IMR-90 (cell line): ENCODE measurements at regions not wholly inside any gene's neighbourhood (a gene's known extent, or its start where the extent isn't known, plus 50 kb on each side); places are given as distances from the start of the nearest gene placed in this dataset.

ENCODE experiments used
- ATAC-seq: fragments of 200-7000 bp; cut with Tn5 transposase; 2 replicates; pipeline ENCODE4 v1.9.1; 2020; ENCODE audit warnings: low read depth, mild to moderate bottlenecking, moderate library complexity
- BruUV-seq: library from RNA; stranded (reverse); fragments of 400-500 nt; replicated peaks from 2 replicates; lab custom pipeline; 2021; lab: Mats Ljungman, UMichigan
- CTCF ChIA-PET: fragments of 300-600 bp; formaldehyde crosslinking; extraction: SDS; loops from one replicate; lab custom pipeline; 2021; ENCODE audit warnings: antibody characterized with exemption; lab: Yijun Ruan, JAX
- POLR2A ChIA-PET: fragments of 300-600 bp; sonication (Branson Sonifier 250); formaldehyde crosslinking; loops from one replicate; lab custom pipeline; 2022; ENCODE audit warnings: antibody characterized with exemption; ENCODE audit not compliant: unreplicated experiment; lab: Charles Lee
- DNase-seq: peaks from one replicate; pipeline ENCODE4 v3.0.0; 2013
- H2AFZ ChIP-seq: replicated peaks from 2 replicates; pipeline ENCODE3; 2013; ENCODE audit warnings: low read length, mild to moderate bottlenecking; ENCODE audit not compliant: poor library complexity
- H2AK5ac ChIP-seq: 2 replicates; pipeline ENCODE4 v1.6.1; 2013; ENCODE audit warnings: low read depth, low read length, inconsistent platforms
- H2AK9ac ChIP-seq: replicated peaks from 2 replicates; pipeline ENCODE3; 2013; ENCODE audit warnings: mild to moderate bottlenecking, low read depth, low read length, moderate library complexity; ENCODE audit not compliant: poor library complexity
- H2BK120ac ChIP-seq: 2 replicates; pipeline ENCODE4 v1.6.1; 2013; ENCODE audit warnings: low read depth, low read length, inconsistent platforms
- H2BK15ac ChIP-seq: 3 replicates; pipeline ENCODE4 v1.6.1; 2013; ENCODE audit warnings: low read depth, low read length, inconsistent platforms
- H2BK20ac ChIP-seq: 2 replicates; pipeline ENCODE4 v1.6.1; 2013; ENCODE audit warnings: low read depth, mild to moderate bottlenecking, inconsistent platforms, low read length, moderate library complexity
- H2BK5ac ChIP-seq: 2 replicates; pipeline ENCODE4 v1.6.1; 2013; ENCODE audit warnings: mild to moderate bottlenecking, low read depth, low read length, inconsistent platforms; ENCODE audit not compliant: poor library complexity, severe bottlenecking
- H3K14ac ChIP-seq: replicated peaks from 2 replicates; pipeline ENCODE4 v1.6.1; 2013; ENCODE audit warnings: low read depth, low read length, inconsistent platforms
- H3K18ac ChIP-seq: 2 replicates; pipeline ENCODE4 v1.6.1; 2013; ENCODE audit warnings: low read depth, low read length, control low read depth
- H3K23ac ChIP-seq: 2 replicates; pipeline ENCODE4 v1.6.1; 2013; ENCODE audit warnings: low read depth, low read length, inconsistent platforms
- H3K27ac ChIP-seq: 2 replicates; pipeline ENCODE4 v1.5.1; 2013; ENCODE audit warnings: mild to moderate bottlenecking, control low read depth, low read length; ENCODE audit not compliant: insufficient read depth
- H3K27me3 ChIP-seq: 2 replicates; pipeline ENCODE4 v1.6.1; 2013; ENCODE audit warnings: low read length; ENCODE audit not compliant: control insufficient read depth, insufficient read depth
- H3K36me3 ChIP-seq: 2 replicates; pipeline ENCODE4 v1.6.1; 2013; ENCODE audit warnings: low read length, mixed read lengths; ENCODE audit not compliant: control insufficient read depth, insufficient read depth
- H3K4ac ChIP-seq: 2 replicates; pipeline ENCODE4 v1.6.1; 2013; ENCODE audit warnings: low read depth, low read length, inconsistent platforms
- H3K4me1 ChIP-seq: 2 replicates; pipeline ENCODE4 v1.6.1; 2013; ENCODE audit warnings: low read length, mixed read lengths; ENCODE audit not compliant: control insufficient read depth, insufficient read depth
- H3K4me2 ChIP-seq: 2 replicates; pipeline ENCODE4 v1.6.1; 2013; ENCODE audit warnings: low read depth, mild to moderate bottlenecking, control low read depth, low read length, moderate library complexity
- H3K4me3 ChIP-seq: 2 replicates; pipeline ENCODE4 v1.5.1; 2013; ENCODE audit warnings: low read depth, mild to moderate bottlenecking, control low read depth, low read length, moderate library complexity; ENCODE audit not compliant: insufficient read depth
- H3K56ac ChIP-seq: 2 replicates; pipeline ENCODE4 v1.6.1; 2013; ENCODE audit warnings: low read length, inconsistent platforms; ENCODE audit not compliant: insufficient read depth; ENCODE audit errors: extremely low read depth
- H3K79me1 ChIP-seq, 2 experiments: 2 replicates each; pipeline ENCODE4 v1.6.1; 2013; ENCODE audit warnings: low read length in 2 of 2, inconsistent platforms in 1 of 2, low read depth in 1 of 2
- H3K9ac ChIP-seq: 2 replicates; pipeline ENCODE4 v1.6.1; 2013; ENCODE audit warnings: low read depth, low read length, control low read depth
- H3K9me1 ChIP-seq: 2 replicates; pipeline ENCODE4 v1.6.1; 2013; ENCODE audit warnings: low read length, inconsistent platforms; ENCODE audit not compliant: insufficient read depth
- H3K9me3 ChIP-seq: 2 replicates; pipeline ENCODE4 v1.6.1; 2013; ENCODE audit warnings: low read length; ENCODE audit not compliant: control insufficient read depth, insufficient read depth
- H4K20me1 ChIP-seq: 2 replicates; pipeline ENCODE4 v1.6.1; 2013; ENCODE audit warnings: low read length, inconsistent platforms; ENCODE audit not compliant: insufficient read depth
- H4K5ac ChIP-seq: 2 replicates; pipeline ENCODE4 v1.6.1; 2013; ENCODE audit warnings: mild to moderate bottlenecking, low read depth, low read length, control low read depth
- H4K8ac ChIP-seq, 2 experiments: 2 replicates each; pipeline ENCODE4 v1.6.1; 2013; ENCODE audit warnings: low read depth in 2 of 2, low read length in 2 of 2, control low read depth in 1 of 2, inconsistent platforms in 1 of 2
- H4K91ac ChIP-seq: 2 replicates; pipeline ENCODE4 v1.6.1; 2013; ENCODE audit warnings: low read depth, low read length, inconsistent platforms; ENCODE audit not compliant: insufficient read depth
- BHLHE40 ChIP-seq: fragments of 150-350 bp; IDR thresholded peaks from 2 replicates; pipeline ENCODE4 v1.6.1; 2016; ENCODE audit warnings: mild to moderate bottlenecking, low read depth, low read length
- CEBPB ChIP-seq: IDR thresholded peaks from 2 replicates; pipeline ENCODE4 v1.6.1; 2012; ENCODE audit warnings: low read depth, low read length, improper control_type of control experiment
- FOS ChIP-seq: fragments of 150-350 bp; IDR thresholded peaks from 2 replicates; pipeline ENCODE4 v1.6.1; 2016; ENCODE audit warnings: low read depth, low read length
- MAFK ChIP-seq: IDR thresholded peaks from 2 replicates; pipeline ENCODE4 v1.6.1; 2012; ENCODE audit warnings: low read depth, low read length, improper control_type of control experiment
- MXI1 ChIP-seq: IDR thresholded peaks from 2 replicates; pipeline ENCODE4 v1.6.1; 2012; ENCODE audit warnings: low read depth, mild to moderate bottlenecking, low read length, moderate library complexity, borderline replicate concordance
- NFE2L2 ChIP-seq: fragments of 150-350 bp; IDR thresholded peaks from 2 replicates; pipeline ENCODE4 v1.6.1; 2016; ENCODE audit warnings: low read depth, mild to moderate bottlenecking, low read length
- POLR2A ChIP-seq: IDR thresholded peaks from 2 replicates; pipeline ENCODE4 v1.6.1; 2012; ENCODE audit warnings: mild to moderate bottlenecking, low read depth, low read length
- RAD21 ChIP-seq: IDR thresholded peaks from 2 replicates; pipeline ENCODE4 v1.6.1; 2012; ENCODE audit warnings: low read length, improper control_type of control experiment
- RCOR1 ChIP-seq: IDR thresholded peaks from 2 replicates; pipeline ENCODE4 v1.6.1; 2012; ENCODE audit warnings: mild to moderate bottlenecking, low read length, improper control_type of control experiment; ENCODE audit not compliant: insufficient replicate concordance
- WGBS, 2 experiments: methylation state at CpG; one replicate each; pipeline versions ENCODE4 v1.1.5 to v1.1.7; 2013; ENCODE audit warnings: missing lambda C conversion rate in 2 of 2; ENCODE audit not compliant: insufficient read length in 1 of 2; ENCODE audit errors: extremely low coverage in 2 of 2; 5-methylcytosine and 5-hydroxymethylcytosine counted together
- dilution Hi-C: fragments of 300-500 bp; cut with HindIII; formaldehyde crosslinking; loops from one replicate; pipeline ENCODE4 v1.14.3; 2018; ENCODE audit warnings: low sequenced_read_pairs; ENCODE audit not compliant: unreplicated experiment
- in situ Hi-C: fragments of 300-500 bp; cut with MboI; formaldehyde crosslinking; loops from 3 replicates; pipeline ENCODE4 v1.14.3; 2019; ENCODE audit warnings: low sequenced_read_pairs, inconsistent platforms, mixed read lengths
- intact Hi-C: fragments of 100-400 bp; cut with micrococcal nuclease; formaldehyde crosslinking; loops from 2 replicates; pipeline ENCODE4 v1.10.0; 2022
- TF ChIP-seq, protein P1 (sequence below): fragments of 150-350 bp; IDR thresholded peaks from 2 replicates; pipeline ENCODE4 v1.6.1; 2017; ENCODE audit warnings: mild to moderate bottlenecking, antibody characterized with exemption, low read length, low read depth
- TF ChIP-seq, protein P2 (sequence below): conservative IDR thresholded peaks from 2 replicates; pipeline ENCODE4 v1.5.1; 2012; ENCODE audit warnings: mild to moderate bottlenecking, low read depth, low read length, improper control_type of control experiment

DNA sequence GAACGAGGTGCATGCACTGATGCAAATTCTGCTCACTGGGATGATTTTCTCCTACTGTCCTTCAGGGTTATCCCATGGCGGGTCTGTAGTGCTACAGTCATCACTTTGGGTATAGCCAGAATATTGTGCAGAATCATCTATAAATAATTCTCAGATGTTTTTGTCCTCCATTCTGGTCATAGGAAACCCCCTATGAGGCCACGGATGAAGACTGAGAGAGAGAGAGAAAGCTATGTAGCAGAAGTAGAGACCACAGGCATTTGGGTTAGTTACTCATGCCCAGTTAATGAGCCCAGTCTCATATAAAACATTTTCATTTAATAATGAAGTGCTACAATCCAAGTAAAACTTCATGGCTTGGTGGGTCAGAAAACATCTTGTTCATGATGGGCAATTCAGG, 145.1 kb upstream of the PLN start:
- Histone ChIP-seq H3K9me1 (no peaks in the 10 kb centered on the region), H3K23ac (no peak overlapping the region), H4K8ac (no peak overlapping the region), H2BK120ac (no peak overlapping the region), H3K4ac (no peak overlapping the region), H3K9ac (no peak overlapping the region), H4K91ac (no peak overlapping the region), H2BK15ac (no peak overlapping the region), H3K18ac (no peak overlapping the region), H3K79me1 (no peaks in the 10 kb centered on the region), H3K27ac (no peak overlapping the region), H2AK9ac (no peak overlapping the region), H3K56ac (no peak overlapping the region), H3K14ac (no peak overlapping the region), H3K9me3 (no peaks in the 10 kb centered on the region), H2BK5ac (no peak overlapping the region), H4K5ac (no peak overlapping the region), H4K20me1 (no peaks in the 10 kb centered on the region), H2BK20ac (no peak overlapping the region), H3K27me3 (no peaks in the 10 kb centered on the region), H3K36me3 (no peaks in the 10 kb centered on the region), H3K4me2 (no peak overlapping the region), H3K4me3 (no peak overlapping the region), H2AK5ac (no peak overlapping the region), H3K4me1 (no peaks in the 10 kb centered on the region), H2AFZ (no peak overlapping the region)
- in situ Hi-C loops, result no loop called here
- ATAC-seq (no peak), DNase-seq (peak; percentile 35)
- dilution Hi-C loops, result no loop called here
- TF ChIP-seq RAD21, result no peak
- no peak for TF ChIP-seq MXI1
- no peak for TF ChIP-seq MAFK
- TF ChIP-seq NFE2L2, result no peak
- no peak for TF ChIP-seq POLR2A
- TF ChIP-seq FOS, result no peak
- no peak for TF ChIP-seq CEBPB
- no peak for TF ChIP-seq BHLHE40
- no peak for TF ChIP-seq RCOR1
- TF ChIP-seq, protein P1, sequence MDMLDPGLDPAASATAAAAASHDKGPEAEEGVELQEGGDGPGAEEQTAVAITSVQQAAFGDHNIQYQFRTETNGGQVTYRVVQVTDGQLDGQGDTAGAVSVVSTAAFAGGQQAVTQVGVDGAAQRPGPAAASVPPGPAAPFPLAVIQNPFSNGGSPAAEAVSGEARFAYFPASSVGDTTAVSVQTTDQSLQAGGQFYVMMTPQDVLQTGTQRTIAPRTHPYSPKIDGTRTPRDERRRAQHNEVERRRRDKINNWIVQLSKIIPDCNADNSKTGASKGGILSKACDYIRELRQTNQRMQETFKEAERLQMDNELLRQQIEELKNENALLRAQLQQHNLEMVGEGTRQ, result no peak
- TF ChIP-seq, protein P2, sequence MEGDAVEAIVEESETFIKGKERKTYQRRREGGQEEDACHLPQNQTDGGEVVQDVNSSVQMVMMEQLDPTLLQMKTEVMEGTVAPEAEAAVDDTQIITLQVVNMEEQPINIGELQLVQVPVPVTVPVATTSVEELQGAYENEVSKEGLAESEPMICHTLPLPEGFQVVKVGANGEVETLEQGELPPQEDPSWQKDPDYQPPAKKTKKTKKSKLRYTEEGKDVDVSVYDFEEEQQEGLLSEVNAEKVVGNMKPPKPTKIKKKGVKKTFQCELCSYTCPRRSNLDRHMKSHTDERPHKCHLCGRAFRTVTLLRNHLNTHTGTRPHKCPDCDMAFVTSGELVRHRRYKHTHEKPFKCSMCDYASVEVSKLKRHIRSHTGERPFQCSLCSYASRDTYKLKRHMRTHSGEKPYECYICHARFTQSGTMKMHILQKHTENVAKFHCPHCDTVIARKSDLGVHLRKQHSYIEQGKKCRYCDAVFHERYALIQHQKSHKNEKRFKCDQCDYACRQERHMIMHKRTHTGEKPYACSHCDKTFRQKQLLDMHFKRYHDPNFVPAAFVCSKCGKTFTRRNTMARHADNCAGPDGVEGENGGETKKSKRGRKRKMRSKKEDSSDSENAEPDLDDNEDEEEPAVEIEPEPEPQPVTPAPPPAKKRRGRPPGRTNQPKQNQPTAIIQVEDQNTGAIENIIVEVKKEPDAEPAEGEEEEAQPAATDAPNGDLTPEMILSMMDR, result no peak
- no TSS peak for BruUV-seq
- CTCF ChIA-PET, result interaction anchor here (0.5 kb wide), 1 partner anchor 88 kb away, joined by 4 read pairs; no protein-coding TSS in a partner anchor
- POLR2A ChIA-PET, result no interaction called here
- intact Hi-C loops, result no loop called here
- 60% methylated on average over 1 of the region's 3 CpGs; no CpG with 5 or more reads in 1 of the 2 experiments for WGBS, 2 experiments
